ENCODE measurements at regions not wholly inside any gene's neighbourhood (a gene's known extent, or its start where the extent isn't known, plus 50 kb on each side); places are given as distances from the start of the nearest gene placed in this dataset.

DNA sequence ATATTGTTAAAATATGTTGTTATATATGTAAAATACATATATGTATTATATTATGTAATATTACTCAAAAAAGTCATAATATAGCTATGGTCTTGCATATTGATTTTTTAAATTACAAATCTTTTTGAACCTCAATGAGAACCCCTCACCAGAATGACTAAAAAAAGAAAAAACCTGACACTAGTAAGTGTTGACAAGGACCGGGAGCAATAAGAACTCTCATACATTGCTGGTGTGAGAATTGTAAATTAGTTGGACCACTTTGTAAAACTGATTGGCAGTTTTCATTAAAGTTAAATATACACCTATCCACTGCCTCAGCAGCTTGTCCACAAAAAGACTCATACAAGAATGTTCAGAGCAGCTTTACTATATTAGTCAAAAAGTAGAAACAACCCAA, 280.0 kb downstream of the BMP7 start:
- Histone ChIP-seq H3K4me1 (no peaks in the 10 kb centered on the region), H3K36me3 (no peaks in the 10 kb centered on the region), H3K27me3 (no peaks in the 10 kb centered on the region), H3K4me3 (no peak overlapping the region), H3K9me3 (no peaks in the 10 kb centered on the region), H3K27ac (no peak overlapping the region)
- DNase-seq (no peak), ATAC-seq (no peak)
- intact Hi-C loops (cut with DNase I), result no loop called here
- TF ChIP-seq CTCF (IDR thresholded peaks at IDR 0.05), result no peak

- TF ChIP-seq CTCF (IDR thresholded peaks at IDR 0.05), result no peak
- Histone ChIP-seq H3K4me3 (no peak overlapping the region), H3K27me3 (no peaks in the 10 kb centered on the region), H3K4me1 (no peaks in the 10 kb centered on the region), H3K9me3 (no peaks in the 10 kb centered on the region), H3K36me3 (no peaks in the 10 kb centered on the region), H3K27ac (no peak overlapping the region)
- ATAC-seq (no peak), DNase-seq (no peak)
- intact Hi-C loops (cut with DNase I), result no loop called here
These were observed 279.3 kb downstream of the BMP7 start for GRCh38 chr20:56986931-56987720.

- Histone ChIP-seq H3K27me3 (no peaks in the 10 kb centered on the region), H3K9me3 (no peaks in the 10 kb centered on the region), H3K4me1 (no peaks in the 10 kb centered on the region), H3K36me3 (no peaks in the 10 kb centered on the region), H3K4me3 (no peak overlapping the region), H3K27ac (no peak overlapping the region)
- DNase-seq (no peak), ATAC-seq (no peak)
- intact Hi-C loops (cut with DNase I), result no loop called here
- no peak for TF ChIP-seq CTCF (IDR thresholded peaks at IDR 0.05)
These were observed 278.5 kb downstream of the BMP7 start for GRCh38 chr20:56987986-56988385.

GRCh38 chr20:56988446-56988845, 278.0 kb downstream of the BMP7 start:
- ATAC-seq, result no peak
- DNase-seq, result no peak
- H3K4me3 ChIP-seq, result no peak overlapping the region

GRCh38 chr20:56989516-56989915, 276.9 kb downstream of the BMP7 start:
- intact Hi-C loops (cut with DNase I), result no loop called here
- no peak for ATAC-seq
- no peaks in the 10 kb centered on the region for H3K27me3 ChIP-seq

More at GRCh38 chr20:56988446-56988845, 278.0 kb downstream of the BMP7 start:
- intact Hi-C loops (cut with DNase I), result no loop called here
- H3K36me3 ChIP-seq, result no peaks in the 10 kb centered on the region
- H3K4me1 ChIP-seq, result no peaks in the 10 kb centered on the region
- no peak overlapping the region for H3K27ac ChIP-seq
- no peak for TF ChIP-seq CTCF (IDR thresholded peaks at IDR 0.05)
- H3K9me3 ChIP-seq, result no peaks in the 10 kb centered on the region
- no peaks in the 10 kb centered on the region for H3K27me3 ChIP-seq

More at GRCh38 chr20:56989516-56989915, 276.9 kb downstream of the BMP7 start:
- no peak for TF ChIP-seq CTCF (IDR thresholded peaks at IDR 0.05)
- H3K4me3 ChIP-seq, result no peak overlapping the region
- H3K9me3 ChIP-seq, result no peaks in the 10 kb centered on the region
- no peaks in the 10 kb centered on the region for H3K36me3 ChIP-seq
- no peaks in the 10 kb centered on the region for H3K4me1 ChIP-seq
- no peak for DNase-seq
- H3K27ac ChIP-seq, result no peak overlapping the region

Data from upper lobe of right lung (tissue), 1 donor.